SK-N-SH treated with all-trans-retinoic acid at 6 μM for 48 hours (cell line): ENCODE measurements at regions not wholly inside any gene's neighbourhood (a gene's known extent, or its start where the extent isn't known, plus 50 kb on each side); places are given as distances from the start of the nearest gene placed in this dataset.

ENCODE experiments used
- ATAC-seq: fragments of 200-7000 bp; cut with Tn5 transposase; 3 replicates; pipeline ENCODE4 v1.9.1; 2020; ENCODE audit warnings: mild to moderate bottlenecking, moderate library complexity
- ARNTL ChIP-seq: fragments of 450-650 bp; formaldehyde crosslinking; IDR thresholded peaks from 2 replicates; pipeline ENCODE4 v1.5.0; 2020; ENCODE audit warnings: low read depth, mild to moderate bottlenecking, moderate library complexity, borderline replicate concordance
- BACH2 ChIP-seq: fragments of 250-450 bp; sonication (Bioruptor Pico); IDR thresholded peaks from 2 replicates; pipeline ENCODE4 v1.9.0; 2021; ENCODE audit warnings: mild to moderate bottlenecking, borderline replicate concordance
- CSDC2 ChIP-seq: fragments of 250-450 bp; sonication (Bioruptor Pico); IDR thresholded peaks from 2 replicates; pipeline ENCODE4 v1.5.0; 2020; ENCODE audit warnings: mild to moderate bottlenecking, moderate library complexity
- CSRNP3 ChIP-seq: fragments of 250-450 bp; sonication (Bioruptor Pico); IDR thresholded peaks from 2 replicates; pipeline ENCODE4 v1.5.1; 2021; ENCODE audit warnings: mild to moderate bottlenecking, moderate library complexity
- ESRRG ChIP-seq: fragments of 250-450 bp; sonication (Bioruptor Pico); IDR thresholded peaks from 2 replicates; pipeline ENCODE4 v1.6.1; 2021; ENCODE audit warnings: mild to moderate bottlenecking
- GLIS3 ChIP-seq: fragments of 250-450 bp; sonication (Bioruptor Pico); IDR thresholded peaks from 2 replicates; pipeline ENCODE4 v1.5.0; 2020; ENCODE audit warnings: mild to moderate bottlenecking, moderate library complexity
- ISL1 ChIP-seq: fragments of 250-450 bp; sonication (Bioruptor Pico); IDR thresholded peaks from 2 replicates; pipeline ENCODE4 v2.1.2; 2022; ENCODE audit warnings: mild to moderate bottlenecking, moderate library complexity
- OSR1 ChIP-seq: fragments of 250-450 bp; sonication (Bioruptor Pico); IDR thresholded peaks from 2 replicates; pipeline ENCODE4 v1.8.0; 2022; ENCODE audit warnings: moderate library complexity, mild to moderate bottlenecking, inconsistent platforms
- PATZ1 ChIP-seq: fragments of 250-450 bp; sonication (Bioruptor Pico); IDR thresholded peaks from 2 replicates; pipeline ENCODE4 v1.8.0; 2020; ENCODE audit warnings: mild to moderate bottlenecking, moderate library complexity, borderline replicate concordance
- PPARA ChIP-seq: fragments of 250-450 bp; sonication (Bioruptor Pico); IDR thresholded peaks from 2 replicates; pipeline ENCODE4 v1.5.0; 2020; ENCODE audit warnings: mild to moderate bottlenecking, borderline replicate concordance
- RARB ChIP-seq: fragments of 250-450 bp; sonication (Bioruptor Pico); IDR thresholded peaks from 2 replicates; pipeline ENCODE4 v1.8.0; 2021; ENCODE audit warnings: mild to moderate bottlenecking, moderate library complexity
- SNAI2 ChIP-seq: fragments of 250-450 bp; sonication (Bioruptor Pico); IDR thresholded peaks from 2 replicates; pipeline ENCODE4 v1.5.0; 2020; ENCODE audit warnings: mild to moderate bottlenecking, moderate library complexity
- TCF4 ChIP-seq: fragments of 250-450 bp; sonication (Bioruptor Pico); IDR thresholded peaks from 2 replicates; pipeline ENCODE4 v1.8.0; 2021; ENCODE audit warnings: mild to moderate bottlenecking, moderate library complexity, borderline replicate concordance
- TOX ChIP-seq: fragments of 250-450 bp; sonication (Bioruptor Pico); IDR thresholded peaks from 2 replicates; pipeline ENCODE4 v1.8.0; 2021; ENCODE audit warnings: mild to moderate bottlenecking, moderate library complexity, borderline replicate concordance
- ZC3H10 ChIP-seq: fragments of 250-450 bp; sonication (Bioruptor Pico); IDR thresholded peaks from 2 replicates; pipeline ENCODE4 v1.5.1; 2021; ENCODE audit warnings: mild to moderate bottlenecking, moderate library complexity
- ZFP3 ChIP-seq: fragments of 250-450 bp; sonication (Bioruptor Pico); IDR thresholded peaks from 2 replicates; pipeline ENCODE4 v1.5.0; 2020; ENCODE audit warnings: mild to moderate bottlenecking, moderate library complexity
- ZFP30 ChIP-seq: fragments of 450-650 bp; formaldehyde crosslinking; IDR thresholded peaks from 2 replicates; pipeline ENCODE4 v1.5.0; 2022; ENCODE audit warnings: mild to moderate bottlenecking, moderate library complexity
- ZNF565 ChIP-seq: fragments of 450-650 bp; formaldehyde crosslinking; conservative IDR thresholded peaks from 2 replicates; pipeline ENCODE4 v1.5.0; 2020; ENCODE audit warnings: low read depth, mild to moderate bottlenecking, moderate library complexity
- ZNF70 ChIP-seq: fragments of 450-650 bp; formaldehyde crosslinking; IDR thresholded peaks from 2 replicates; pipeline ENCODE4 v1.5.0; 2020; ENCODE audit warnings: mild to moderate bottlenecking, moderate library complexity
- ZNF8 ChIP-seq: fragments of 450-650 bp; formaldehyde crosslinking; IDR thresholded peaks from 2 replicates; pipeline ENCODE4 v1.5.0; 2020; ENCODE audit warnings: mild to moderate bottlenecking, moderate library complexity
- TF ChIP-seq, protein P1 (sequence below): fragments of 250-450 bp; sonication (Bioruptor Pico); IDR thresholded peaks from 2 replicates; pipeline ENCODE4 v1.5.1; 2020; ENCODE audit warnings: low read depth, mild to moderate bottlenecking, moderate library complexity
- TF ChIP-seq, protein P2 (sequence below): fragments of 250-450 bp; sonication (Bioruptor Pico); IDR thresholded peaks from 2 replicates; pipeline ENCODE4 v1.5.0; 2020; ENCODE audit warnings: mild to moderate bottlenecking, moderate library complexity
- TF ChIP-seq, protein P3 (sequence below): fragments of 250-450 bp; sonication (Bioruptor Pico); IDR thresholded peaks from 2 replicates; pipeline ENCODE4 v1.8.0; 2021; ENCODE audit warnings: low read depth, mild to moderate bottlenecking, moderate library complexity, borderline replicate concordance

- TF ChIP-seq, protein P1, sequence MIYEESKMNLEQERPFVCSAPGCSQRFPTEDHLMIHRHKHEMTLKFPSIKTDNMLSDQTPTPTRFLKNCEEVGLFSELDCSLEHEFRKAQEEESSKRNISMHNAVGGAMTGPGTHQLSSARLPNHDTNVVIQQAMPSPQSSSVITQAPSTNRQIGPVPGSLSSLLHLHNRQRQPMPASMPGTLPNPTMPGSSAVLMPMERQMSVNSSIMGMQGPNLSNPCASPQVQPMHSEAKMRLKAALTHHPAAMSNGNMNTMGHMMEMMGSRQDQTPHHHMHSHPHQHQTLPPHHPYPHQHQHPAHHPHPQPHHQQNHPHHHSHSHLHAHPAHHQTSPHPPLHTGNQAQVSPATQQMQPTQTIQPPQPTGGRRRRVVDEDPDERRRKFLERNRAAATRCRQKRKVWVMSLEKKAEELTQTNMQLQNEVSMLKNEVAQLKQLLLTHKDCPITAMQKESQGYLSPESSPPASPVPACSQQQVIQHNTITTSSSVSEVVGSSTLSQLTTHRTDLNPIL: no peak
- TF ChIP-seq ARNTL (CRISPR knock-in tag) (no peak), ZNF565 (no peak), ZNF70 (no peak), OSR1 (CRISPR knock-in tag) (no peak)
- no peak for ATAC-seq
These were observed 96.8 kb upstream of the TMEM132C start for GRCh38 chr12:128170181-128170580.

DNA sequence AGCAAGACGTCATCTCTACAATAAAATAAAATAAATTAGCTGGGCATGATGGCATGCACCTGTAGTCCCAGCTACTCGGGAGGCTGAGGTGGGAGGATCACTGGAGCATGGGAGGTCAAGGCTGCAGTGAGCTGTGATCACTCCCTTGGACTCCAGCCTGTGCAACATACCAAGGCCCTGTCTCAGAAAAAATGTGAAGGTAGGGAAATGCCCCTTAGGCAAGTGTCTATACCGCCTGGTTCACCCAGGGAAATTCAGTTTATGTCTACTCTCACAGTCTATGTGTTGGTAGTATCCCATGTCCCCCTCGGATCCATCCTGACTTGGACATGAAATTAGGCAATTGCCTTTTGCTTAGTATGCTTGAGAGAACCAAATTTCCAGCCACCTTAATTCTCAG, 88.4 kb upstream of the TMEM132C start:
- no peak for ATAC-seq
- TF ChIP-seq ESRRG: no peak
- TF ChIP-seq CSRNP3: no peak

DNA sequence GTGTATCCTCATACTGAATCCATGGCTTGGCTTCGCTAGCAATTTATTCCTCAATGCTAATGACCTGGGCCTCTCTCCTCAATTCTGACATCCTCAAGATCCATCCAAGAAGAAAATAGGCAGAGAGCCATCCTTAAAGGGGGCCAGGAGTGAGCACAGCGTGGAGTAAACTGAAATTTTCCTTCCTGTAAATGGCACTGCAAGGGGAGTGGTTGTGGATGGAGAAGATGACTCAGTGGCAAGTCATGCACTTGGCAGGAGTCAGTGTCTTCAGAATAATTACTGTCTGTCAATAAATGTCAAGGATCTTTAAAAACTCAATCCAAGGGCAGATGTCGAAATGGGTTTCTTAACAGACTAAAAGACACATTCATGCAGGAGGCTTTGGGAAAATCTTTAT, 88.0 kb upstream of the TMEM132C start:
- TF ChIP-seq, protein P2, sequence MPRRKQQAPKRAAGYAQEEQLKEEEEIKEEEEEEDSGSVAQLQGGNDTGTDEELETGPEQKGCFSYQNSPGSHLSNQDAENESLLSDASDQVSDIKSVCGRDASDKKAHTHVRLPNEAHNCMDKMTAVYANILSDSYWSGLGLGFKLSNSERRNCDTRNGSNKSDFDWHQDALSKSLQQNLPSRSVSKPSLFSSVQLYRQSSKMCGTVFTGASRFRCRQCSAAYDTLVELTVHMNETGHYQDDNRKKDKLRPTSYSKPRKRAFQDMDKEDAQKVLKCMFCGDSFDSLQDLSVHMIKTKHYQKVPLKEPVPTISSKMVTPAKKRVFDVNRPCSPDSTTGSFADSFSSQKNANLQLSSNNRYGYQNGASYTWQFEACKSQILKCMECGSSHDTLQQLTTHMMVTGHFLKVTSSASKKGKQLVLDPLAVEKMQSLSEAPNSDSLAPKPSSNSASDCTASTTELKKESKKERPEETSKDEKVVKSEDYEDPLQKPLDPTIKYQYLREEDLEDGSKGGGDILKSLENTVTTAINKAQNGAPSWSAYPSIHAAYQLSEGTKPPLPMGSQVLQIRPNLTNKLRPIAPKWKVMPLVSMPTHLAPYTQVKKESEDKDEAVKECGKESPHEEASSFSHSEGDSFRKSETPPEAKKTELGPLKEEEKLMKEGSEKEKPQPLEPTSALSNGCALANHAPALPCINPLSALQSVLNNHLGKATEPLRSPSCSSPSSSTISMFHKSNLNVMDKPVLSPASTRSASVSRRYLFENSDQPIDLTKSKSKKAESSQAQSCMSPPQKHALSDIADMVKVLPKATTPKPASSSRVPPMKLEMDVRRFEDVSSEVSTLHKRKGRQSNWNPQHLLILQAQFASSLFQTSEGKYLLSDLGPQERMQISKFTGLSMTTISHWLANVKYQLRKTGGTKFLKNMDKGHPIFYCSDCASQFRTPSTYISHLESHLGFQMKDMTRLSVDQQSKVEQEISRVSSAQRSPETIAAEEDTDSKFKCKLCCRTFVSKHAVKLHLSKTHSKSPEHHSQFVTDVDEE (CRISPR knock-in tag): no peak
- TF ChIP-seq OSR1 (CRISPR knock-in tag) (no peak), PATZ1 (CRISPR knock-in tag) (no peak), ARNTL (CRISPR knock-in tag) (no peak), ZNF8 (no peak), ISL1 (CRISPR knock-in tag) (no peak), GLIS3 (CRISPR knock-in tag) (no peak), RARB (CRISPR knock-in tag) (no peak), ZFP3 (no peak), SNAI2 (CRISPR knock-in tag) (no peak), ZNF70 (no peak), ESRRG (no peak), ZFP30 (CRISPR knock-in tag) (no peak), PPARA (no peak), TOX (no peak), CSDC2 (no peak)
- TF ChIP-seq, protein P1: no peak
- TF ChIP-seq, protein P3, sequence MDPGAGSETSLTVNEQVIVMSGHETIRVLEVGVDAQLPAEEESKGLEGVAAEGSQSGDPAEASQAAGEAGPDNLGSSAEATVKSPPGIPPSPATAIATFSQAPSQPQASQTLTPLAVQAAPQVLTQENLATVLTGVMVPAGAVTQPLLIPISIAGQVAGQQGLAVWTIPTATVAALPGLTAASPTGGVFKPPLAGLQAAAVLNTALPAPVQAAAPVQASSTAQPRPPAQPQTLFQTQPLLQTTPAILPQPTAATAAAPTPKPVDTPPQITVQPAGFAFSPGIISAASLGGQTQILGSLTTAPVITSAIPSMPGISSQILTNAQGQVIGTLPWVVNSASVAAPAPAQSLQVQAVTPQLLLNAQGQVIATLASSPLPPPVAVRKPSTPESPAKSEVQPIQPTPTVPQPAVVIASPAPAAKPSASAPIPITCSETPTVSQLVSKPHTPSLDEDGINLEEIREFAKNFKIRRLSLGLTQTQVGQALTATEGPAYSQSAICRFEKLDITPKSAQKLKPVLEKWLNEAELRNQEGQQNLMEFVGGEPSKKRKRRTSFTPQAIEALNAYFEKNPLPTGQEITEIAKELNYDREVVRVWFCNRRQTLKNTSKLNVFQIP (CRISPR knock-in tag): no peak
- ATAC-seq: no peak

- ATAC-seq: no peak
- TF ChIP-seq BACH2 (CRISPR knock-in tag) (no peak), TCF4 (CRISPR knock-in tag) (no peak), ARNTL (CRISPR knock-in tag) (no peak), ZC3H10 (CRISPR knock-in tag) (no peak), SNAI2 (CRISPR knock-in tag) (no peak), RARB (CRISPR knock-in tag) (no peak), ESRRG (no peak), PPARA (no peak), ZNF70 (no peak)
- TF ChIP-seq, protein P2 (CRISPR knock-in tag): no peak
- TF ChIP-seq, protein P3 (CRISPR knock-in tag): no peak
These were observed 86.8 kb upstream of the TMEM132C start for GRCh38 chr12:128180166-128180565.
